Subcutaneous abdominal adipose tissue (tissue), 5 donors: ENCODE measurements at regions not wholly inside any gene's neighbourhood (a gene's known extent, or its start where the extent isn't known, plus 50 kb on each side); places are given as distances from the start of the nearest gene placed in this dataset.
A peak's percentile ranks its signal among the peaks of the same experiment; 100 is the strongest.

ENCODE experiments used
- H3K27ac ChIP-seq: one replicate; pipeline ENCODE4 v1.7.0; 2013; ENCODE audit warnings: low read depth, mild to moderate bottlenecking, inconsistent platforms, low read length, moderate library complexity
- H3K27me3 ChIP-seq, 5 donors: one replicate each; pipeline ENCODE4 v1.7.0; 2013; ENCODE audit warnings: low read length in 5 of 5, inconsistent platforms in 1 of 5; ENCODE audit not compliant: control insufficient read depth in 5 of 5, insufficient read depth in 4 of 5
- H3K36me3 ChIP-seq, 5 donors: one replicate each; pipeline ENCODE4 v1.7.0; 2013; ENCODE audit warnings: low read length in 5 of 5; ENCODE audit not compliant: control insufficient read depth in 5 of 5, insufficient read depth in 5 of 5
- H3K4me1 ChIP-seq, 5 donors: one replicate each; pipeline ENCODE4 v1.7.0; 2013; ENCODE audit warnings: low read length in 5 of 5, mild to moderate bottlenecking in 3 of 5, moderate library complexity in 1 of 5; ENCODE audit not compliant: control insufficient read depth in 5 of 5, insufficient read depth in 5 of 5
- H3K4me3 ChIP-seq, 5 donors: one replicate each; pipeline ENCODE4 v1.7.0; 2013; ENCODE audit warnings: low read length in 5 of 5, low read depth in 1 of 5
- H3K9ac ChIP-seq, 5 donors: one replicate each; pipeline ENCODE4 v1.7.0; 2013; ENCODE audit warnings: low read length in 5 of 5, mild to moderate bottlenecking in 4 of 5, moderate library complexity in 3 of 5
- H3K9me3 ChIP-seq, 5 donors: one replicate each; pipeline ENCODE4 v1.7.0; 2013; ENCODE audit warnings: low read length in 5 of 5; ENCODE audit not compliant: control insufficient read depth in 5 of 5
- donor health status: healthy.
- donor health status: healthy.
- donor health status: healthy.
- donor health status: healthy.
- donor health status: healthy.

DNA sequence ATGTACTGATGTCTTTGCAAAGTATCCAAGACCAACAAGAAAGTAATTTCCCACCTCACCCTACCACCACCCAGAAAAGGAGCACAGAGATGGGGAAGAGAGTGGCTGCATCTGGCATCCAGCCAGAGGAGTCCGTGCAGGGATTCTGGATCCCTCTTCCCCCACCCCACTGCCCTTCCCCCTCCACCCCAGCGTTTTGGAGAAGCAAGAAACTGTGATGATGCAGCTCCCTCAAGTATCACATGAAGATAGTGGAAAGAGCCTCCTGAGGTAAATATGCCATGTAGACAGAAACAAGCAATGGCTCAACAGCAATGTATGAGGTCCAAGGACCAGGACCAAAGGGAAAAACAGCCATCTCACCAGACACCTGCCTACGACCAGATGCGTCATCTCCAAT, 153.8 kb downstream of the DEPDC1B start:
- Histone ChIP-seq H3K27me3 (peaks cover 0 to under 1% (median 0%) of the 10 kb centered on the region in 5 donors), H3K36me3 (no peaks in the 10 kb centered on the region), H3K9me3 (no peaks in the 10 kb centered on the region), H3K4me3 (no peak overlapping the region), H3K9ac (no peak overlapping the region), H3K4me1 (peaks cover 0 to 12% (median 2%) of the 10 kb centered on the region in 5 donors), H3K27ac (no peak overlapping the region)

DNA sequence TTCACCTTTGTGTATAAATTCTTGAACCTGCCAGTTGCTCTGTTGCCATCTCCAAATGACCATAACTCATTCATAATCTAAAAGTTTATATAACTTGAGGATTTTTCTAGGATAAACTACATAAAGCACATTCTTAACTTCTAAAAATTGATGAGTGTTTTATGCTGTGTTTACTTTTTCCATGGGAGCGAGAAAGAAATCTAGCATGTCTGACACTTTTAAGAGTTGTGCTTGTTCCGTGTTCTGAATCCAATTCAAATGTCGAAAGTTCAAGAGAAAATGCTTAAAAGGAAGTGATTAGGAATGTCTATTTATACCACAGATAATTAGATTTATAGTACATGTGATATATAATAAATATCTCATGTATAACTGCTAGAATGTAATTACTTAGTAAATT, 154.4 kb downstream of the DEPDC1B start:
- H3K27me3 ChIP-seq: peaks cover 0 to 4% (median 0%) of the 10 kb centered on the region in 5 donors
- H3K27ac ChIP-seq: peak overlapping the region; percentile 3
- no peaks in the 10 kb centered on the region for H3K36me3 ChIP-seq
- H3K9me3 ChIP-seq: no peaks in the 10 kb centered on the region
- H3K4me3 ChIP-seq: no peak overlapping the region
- H3K9ac ChIP-seq: no peak overlapping the region
- peaks cover 0 to 17% (median 4%) of the 10 kb centered on the region in 5 donors for H3K4me1 ChIP-seq

DNA sequence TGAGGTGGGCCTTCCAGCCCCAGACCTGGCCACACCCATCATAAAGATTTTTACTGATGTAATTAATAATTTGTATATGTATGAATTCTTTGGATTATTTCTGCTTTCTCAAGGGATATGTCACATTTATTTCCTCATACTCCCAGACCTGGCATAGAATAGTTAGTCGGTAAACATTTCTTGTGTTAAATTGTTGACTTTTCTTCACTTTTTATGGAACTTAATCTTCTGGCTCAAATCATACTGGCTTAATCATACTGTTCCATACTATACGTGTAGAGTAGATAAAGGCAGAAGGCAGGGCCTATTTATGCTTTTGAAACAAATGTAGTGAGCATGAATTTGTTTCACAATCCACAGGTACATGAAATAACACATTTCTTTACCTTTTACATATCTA, 155.8 kb downstream of the DEPDC1B start:
- H3K27me3 ChIP-seq: peaks cover 0 to 4% (median 0%) of the 10 kb centered on the region in 5 donors
- H3K4me1 ChIP-seq: peaks cover 0 to 27% (median 6%) of the 10 kb centered on the region in 5 donors
- H3K9ac ChIP-seq: no peak overlapping the region
- no peak overlapping the region for H3K27ac ChIP-seq
- no peaks in the 10 kb centered on the region for H3K9me3 ChIP-seq
- no peak overlapping the region for H3K4me3 ChIP-seq
- H3K36me3 ChIP-seq: no peaks in the 10 kb centered on the region

DNA sequence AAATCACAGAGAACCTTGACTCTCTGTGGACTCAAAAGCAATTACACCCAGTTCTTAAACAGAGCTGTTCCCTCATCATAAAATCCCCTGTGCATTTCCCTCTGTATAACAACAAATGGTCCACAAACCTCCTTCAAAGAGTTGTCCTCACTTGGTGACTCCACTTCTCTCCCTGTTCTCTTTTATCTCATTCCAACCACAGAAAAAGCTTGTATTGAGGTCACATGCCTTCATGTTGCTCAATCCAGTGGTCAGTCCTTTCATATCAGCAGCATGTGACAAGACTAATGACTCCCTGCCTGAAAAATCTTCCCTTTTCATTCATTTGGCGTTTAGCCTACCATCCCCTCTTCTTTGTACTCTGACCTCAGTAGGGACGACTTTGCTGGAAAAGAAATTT, 158.0 kb downstream of the DEPDC1B start:
- Histone ChIP-seq H3K9me3 (no peaks in the 10 kb centered on the region), H3K27me3 (peaks cover 0 to 4% (median 0%) of the 10 kb centered on the region in 5 donors), H3K36me3 (no peaks in the 10 kb centered on the region), H3K4me1 (peaks cover 0 to 27% (median 6%) of the 10 kb centered on the region in 5 donors), H3K27ac (no peak overlapping the region), H3K4me3 (peak overlapping the region in 1 of 5 donors; percentile 37), H3K9ac (no peak overlapping the region)

DNA sequence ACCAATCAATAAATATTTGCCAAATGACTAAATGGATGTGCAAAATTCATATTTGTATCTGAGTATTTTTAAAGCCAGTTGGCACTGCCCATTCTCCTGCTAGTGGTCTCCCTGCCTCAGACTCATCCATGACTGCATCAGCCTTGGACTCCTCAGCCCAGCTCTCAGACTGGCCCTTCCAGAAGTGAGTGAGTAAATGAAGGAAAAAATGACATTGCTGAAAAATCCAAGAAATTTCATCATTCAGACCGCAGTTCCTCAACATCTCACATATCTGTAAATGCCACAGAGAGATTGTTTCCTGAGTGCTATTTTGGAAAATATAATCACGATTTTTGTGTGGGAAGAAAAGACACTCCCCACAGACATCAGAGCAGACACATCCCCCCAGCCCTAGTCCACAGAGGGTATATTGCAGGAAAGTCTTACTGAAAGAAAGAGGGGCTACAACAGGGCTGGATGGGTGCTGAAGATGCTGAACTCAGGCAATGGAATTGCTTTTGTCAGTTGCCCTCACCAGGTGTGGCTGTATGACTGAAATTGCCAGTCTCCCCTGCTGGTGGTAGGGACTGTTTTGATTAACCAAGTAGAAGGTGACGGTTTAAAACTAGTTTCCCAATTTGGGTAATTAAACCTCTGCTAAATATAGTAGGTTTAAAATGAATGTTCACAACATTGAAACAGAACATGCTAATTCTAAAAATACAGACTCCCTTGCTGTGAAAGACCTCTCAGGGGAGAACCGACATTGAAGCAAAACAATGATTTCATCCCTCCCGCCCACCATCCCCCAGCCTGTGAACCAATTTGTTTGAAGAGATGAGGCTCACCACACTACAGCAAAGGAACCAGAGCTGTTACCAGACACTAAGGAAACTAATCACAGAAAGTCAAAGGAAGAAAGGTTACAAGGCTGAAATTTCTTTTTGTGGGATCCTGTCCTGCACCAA, 158.8 kb downstream of the DEPDC1B start:
- Histone ChIP-seq H3K9me3 (no peaks in the 10 kb centered on the region), H3K27ac (no peak overlapping the region), H3K4me1 (peaks cover 0 to 27% (median 6%) of the 10 kb centered on the region in 5 donors), H3K4me3 (peak overlapping the region in 4 of 5 donors; percentile 15 to 58 (median 30)), H3K27me3 (peaks cover 0 to 4% (median 0%) of the 10 kb centered on the region in 5 donors), H3K9ac (no peak overlapping the region), H3K36me3 (no peaks in the 10 kb centered on the region)

DNA sequence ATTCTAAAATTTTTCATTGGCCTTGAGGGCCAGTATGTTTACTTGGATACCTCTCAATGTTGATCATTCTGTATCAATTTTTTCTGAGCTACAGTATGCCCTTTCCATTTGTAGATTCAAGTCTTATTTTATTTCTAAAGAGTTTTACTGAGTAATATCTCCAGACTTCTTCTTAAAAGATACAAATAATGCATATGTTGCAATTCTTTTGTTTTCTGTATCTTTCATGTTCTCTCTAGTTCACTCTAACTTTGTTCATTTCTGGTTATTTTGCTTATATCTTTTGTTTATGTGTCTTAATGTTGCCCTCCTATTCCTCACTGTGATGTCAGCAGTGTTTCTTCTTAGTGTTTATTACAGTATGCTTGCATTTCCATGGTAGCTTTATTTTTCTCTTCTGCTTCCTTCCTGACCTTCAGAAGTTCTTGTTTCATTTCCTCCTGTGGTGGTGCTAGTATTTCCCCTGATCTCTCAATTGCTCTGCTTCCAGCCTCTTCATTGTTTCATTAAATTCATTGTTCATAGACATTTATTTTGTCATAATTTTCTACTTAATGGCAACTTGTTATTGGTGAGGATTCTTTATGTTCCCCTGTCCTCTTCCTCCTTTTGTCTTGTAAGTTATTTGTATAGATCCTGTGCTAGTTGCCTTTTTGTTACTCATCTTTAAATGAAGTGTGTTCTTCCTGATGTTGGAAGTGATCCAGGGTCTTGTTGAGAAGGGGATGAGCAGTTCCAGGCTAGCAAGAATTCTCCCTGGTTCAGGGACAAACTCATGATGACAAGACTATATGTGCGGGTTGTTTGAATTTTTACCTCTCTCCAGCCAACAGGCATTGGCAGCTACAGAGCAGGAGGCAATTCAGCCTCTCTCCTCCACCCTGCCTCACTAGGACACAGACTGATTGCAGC, 160.8 kb downstream of the DEPDC1B start:
- Histone ChIP-seq H3K27me3 (peaks cover 0 to 4% (median 0%) of the 10 kb centered on the region in 5 donors), H3K27ac (no peak overlapping the region), H3K9me3 (no peaks in the 10 kb centered on the region), H3K4me3 (no peak overlapping the region), H3K36me3 (no peaks in the 10 kb centered on the region), H3K4me1 (peaks cover 0 to 27% (median 2%) of the 10 kb centered on the region in 5 donors), H3K9ac (no peak overlapping the region)

DNA sequence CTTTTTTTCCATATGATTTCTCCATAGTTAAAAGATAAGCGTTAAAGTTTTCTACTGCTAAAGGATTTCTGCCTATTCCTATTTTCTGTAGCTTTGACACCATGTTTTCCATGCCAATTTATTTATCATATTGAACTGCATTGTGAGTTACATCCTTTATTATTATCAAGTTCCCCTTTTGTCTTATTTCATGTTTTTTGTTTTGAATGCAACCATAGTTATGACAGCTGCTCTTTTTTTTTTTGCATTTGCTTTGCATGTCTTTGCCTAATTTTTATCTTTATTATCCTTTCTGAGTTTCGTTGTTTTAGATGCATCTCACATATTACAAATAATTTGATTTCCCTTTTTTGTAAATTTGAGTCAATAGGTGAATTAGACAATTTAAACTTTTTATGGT, 161.5 kb downstream of the DEPDC1B start:
- H3K27ac ChIP-seq: no peak overlapping the region
- no peaks in the 10 kb centered on the region for H3K36me3 ChIP-seq
- H3K4me3 ChIP-seq: no peak overlapping the region
- no peak overlapping the region for H3K9ac ChIP-seq
- H3K4me1 ChIP-seq: peaks cover 0 to 27% (median 2%) of the 10 kb centered on the region in 5 donors
- H3K9me3 ChIP-seq: no peaks in the 10 kb centered on the region
- peaks cover 0 to 4% (median 0%) of the 10 kb centered on the region in 5 donors for H3K27me3 ChIP-seq

DNA sequence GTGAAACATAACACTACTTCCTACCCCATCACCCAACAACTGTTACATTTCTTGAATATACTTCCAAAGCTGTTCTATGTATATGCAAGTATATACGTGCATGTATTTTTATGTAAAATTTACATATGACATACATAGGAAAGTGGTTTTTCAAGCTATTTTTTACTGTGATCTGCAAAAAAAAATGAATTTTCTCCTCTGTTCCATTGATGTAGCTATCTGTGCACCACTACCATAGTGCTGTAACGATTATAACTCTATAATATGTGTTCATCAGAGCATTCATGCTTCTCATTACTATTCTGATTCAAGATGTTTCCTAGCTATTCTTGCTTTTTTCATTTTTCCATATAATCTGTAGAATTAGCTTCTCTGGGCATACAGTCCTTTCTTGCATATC, 164.0 kb downstream of the DEPDC1B start:
- no peak overlapping the region for H3K4me3 ChIP-seq
- H3K27ac ChIP-seq: no peak overlapping the region
- H3K9me3 ChIP-seq: no peaks in the 10 kb centered on the region
- no peak overlapping the region for H3K9ac ChIP-seq
- H3K27me3 ChIP-seq: peaks cover 0 to 1% (median 0%) of the 10 kb centered on the region in 5 donors
- H3K36me3 ChIP-seq: no peaks in the 10 kb centered on the region
- peaks cover 0 to 12% (median 2%) of the 10 kb centered on the region in 5 donors for H3K4me1 ChIP-seq

DNA sequence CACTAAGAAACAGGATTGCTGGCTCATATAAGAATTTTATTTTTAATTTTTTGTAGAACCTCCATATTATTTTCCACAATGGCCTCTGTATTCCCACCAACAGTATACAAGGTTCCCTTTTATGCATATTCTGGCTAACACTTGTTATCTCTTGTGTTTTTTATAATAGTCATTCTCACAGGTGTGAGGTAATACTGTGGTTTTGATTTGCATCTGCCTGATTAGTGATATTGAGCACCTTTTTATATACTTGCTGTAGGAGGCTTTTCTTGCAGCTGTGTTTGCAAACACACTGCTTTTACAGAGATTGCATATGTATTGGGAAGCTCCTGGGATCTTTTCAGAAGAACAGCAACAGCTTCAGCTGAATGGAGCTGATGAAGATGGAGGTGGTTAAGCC, 164.8 kb downstream of the DEPDC1B start:
- Histone ChIP-seq H3K9me3 (no peaks in the 10 kb centered on the region), H3K4me1 (peaks cover 0 to 9% (median 0%) of the 10 kb centered on the region in 5 donors)

More for the DNA sequence above, 164.8 kb downstream of the DEPDC1B start:
- no peaks in the 10 kb centered on the region for H3K36me3 ChIP-seq
- H3K27ac ChIP-seq: no peak overlapping the region
- H3K4me3 ChIP-seq: no peak overlapping the region
- H3K27me3 ChIP-seq: no peaks in the 10 kb centered on the region
- H3K9ac ChIP-seq: no peak overlapping the region
